Osteoblast (primary cell): ENCODE measurements at regions not wholly inside any gene's neighbourhood (a gene's known extent, or its start where the extent isn't known, plus 50 kb on each side); places are given as distances from the start of the nearest gene placed in this dataset.

Experiments
- DNase-seq: peaks from one replicate; pipeline ENCODE4 v3.0.0; 2011; ENCODE audit warnings: low spot score, mixed read lengths; ENCODE audit not compliant: insufficient read length; ENCODE audit errors: missing footprints
- H2AFZ ChIP-seq: 2 replicates; pipeline ENCODE4 v1.6.0; 2011; ENCODE audit warnings: mild to moderate bottlenecking, low read length
- H3K27ac ChIP-seq: 2 replicates; pipeline ENCODE4 v1.5.1; 2011; ENCODE audit warnings: mild to moderate bottlenecking, low read depth, low read length, moderate library complexity
- H3K27me3 ChIP-seq: 2 replicates; pipeline ENCODE4 v1.6.0; 2012; ENCODE audit warnings: mild to moderate bottlenecking, control low read depth, inconsistent platforms, low read length, moderate library complexity; ENCODE audit not compliant: insufficient read depth
- H3K36me3 ChIP-seq: 2 replicates; pipeline ENCODE4 v1.5.1; 2011; ENCODE audit warnings: mild to moderate bottlenecking, low read length, control low read depth, moderate library complexity; ENCODE audit not compliant: insufficient read depth
- H3K4me1 ChIP-seq: 2 replicates; pipeline ENCODE4 v1.5.1; 2011; ENCODE audit warnings: mild to moderate bottlenecking, low read length, control low read depth, moderate library complexity; ENCODE audit not compliant: insufficient read depth
- H3K4me2 ChIP-seq: 2 replicates; pipeline ENCODE4 v1.6.0; 2011; ENCODE audit warnings: mild to moderate bottlenecking, low read length; ENCODE audit not compliant: insufficient read depth
- H3K4me3 ChIP-seq: fragments of 200-600 bp; sonication (generic); 3 replicates; pipeline ENCODE4 v1.5.1; 2012; ENCODE audit warnings: mild to moderate bottlenecking, low read length, inconsistent platforms; ENCODE audit not compliant: insufficient read depth
- H3K79me2 ChIP-seq: 2 replicates; pipeline ENCODE4 v1.6.0; 2012; ENCODE audit warnings: mild to moderate bottlenecking, low read length, control low read depth, inconsistent platforms; ENCODE audit not compliant: insufficient read depth
- H3K9me3 ChIP-seq: 2 replicates; pipeline ENCODE4 v1.5.1; 2011; ENCODE audit warnings: low read depth, low read length, control low read depth
- H4K20me1 ChIP-seq: 2 replicates; pipeline ENCODE4 v1.6.0; 2012; ENCODE audit warnings: mild to moderate bottlenecking, low read length, control low read depth; ENCODE audit not compliant: insufficient read depth
- CTCF ChIP-seq: IDR thresholded peaks from 2 replicates; pipeline ENCODE4 v1.5.1; 2011; ENCODE audit warnings: mild to moderate bottlenecking, low read depth, low read length, moderate library complexity; ENCODE audit errors: extremely low read depth

DNA sequence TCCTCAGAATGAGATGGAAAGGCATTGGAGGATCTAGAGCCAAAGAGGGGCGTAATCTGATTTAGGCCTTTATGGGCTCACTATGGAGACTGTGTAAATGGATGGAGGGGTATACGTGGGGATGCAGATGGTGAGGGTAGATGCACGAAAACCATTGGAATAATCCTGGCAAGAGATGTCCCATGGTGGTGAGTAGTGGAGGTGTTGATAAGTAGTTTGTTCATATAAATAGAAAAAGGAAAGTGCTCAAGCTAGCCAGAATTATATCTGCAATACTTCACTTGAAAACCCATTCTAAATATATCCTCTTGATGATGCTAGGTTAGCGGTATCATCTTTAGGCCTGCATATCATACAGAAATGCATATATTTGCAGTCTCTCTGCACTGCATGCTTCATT lies 459.7 kb downstream of the CDH2 start:
- Histone ChIP-seq H3K4me1 (peaks cover 31% of the 10 kb centered on the region), H3K27me3 (no peaks in the 10 kb centered on the region), H4K20me1 (no peaks in the 10 kb centered on the region), H2AFZ (no peak overlapping the region), H3K79me2 (no peaks in the 10 kb centered on the region), H3K4me2 (no peak overlapping the region), H3K9me3 (no peaks in the 10 kb centered on the region), H3K27ac (no peak overlapping the region), H3K36me3 (no peaks in the 10 kb centered on the region), H3K4me3 (no peak overlapping the region)
- no peak for DNase-seq
- no peak for TF ChIP-seq CTCF

GRCh38 chr18:27715751-27716150 lies 461.2 kb downstream of the CDH2 start:
- H3K4me1 ChIP-seq, result peaks cover 36% of the 10 kb centered on the region
- no peak for TF ChIP-seq CTCF
- no peaks in the 10 kb centered on the region for H4K20me1 ChIP-seq
- peak; percentile 50 for DNase-seq
- H3K27ac ChIP-seq, result no peak overlapping the region
- H2AFZ ChIP-seq, result peak overlapping the region; percentile 20
- H3K4me3 ChIP-seq, result no peak overlapping the region
- H3K79me2 ChIP-seq, result no peaks in the 10 kb centered on the region
- H3K27me3 ChIP-seq, result no peaks in the 10 kb centered on the region
- H3K4me2 ChIP-seq, result no peak overlapping the region
- no peaks in the 10 kb centered on the region for H3K36me3 ChIP-seq
- H3K9me3 ChIP-seq, result no peaks in the 10 kb centered on the region

GRCh38 chr18:27713738-27714095 lies 463.2 kb downstream of the CDH2 start:
- peak overlapping the region; percentile 75 for H3K27ac ChIP-seq
- no peaks in the 10 kb centered on the region for H3K79me2 ChIP-seq
- H3K36me3 ChIP-seq, result no peaks in the 10 kb centered on the region
- no peaks in the 10 kb centered on the region for H3K9me3 ChIP-seq
- TF ChIP-seq CTCF, result no peak
- no peak overlapping the region for H3K4me3 ChIP-seq
- no peak overlapping the region for H2AFZ ChIP-seq
- no peaks in the 10 kb centered on the region for H3K27me3 ChIP-seq
- H3K4me1 ChIP-seq, result peaks cover 36% of the 10 kb centered on the region
- H4K20me1 ChIP-seq, result no peaks in the 10 kb centered on the region
- H3K4me2 ChIP-seq, result peak overlapping the region; percentile 46
- DNase-seq, result peak; percentile 89

DNA sequence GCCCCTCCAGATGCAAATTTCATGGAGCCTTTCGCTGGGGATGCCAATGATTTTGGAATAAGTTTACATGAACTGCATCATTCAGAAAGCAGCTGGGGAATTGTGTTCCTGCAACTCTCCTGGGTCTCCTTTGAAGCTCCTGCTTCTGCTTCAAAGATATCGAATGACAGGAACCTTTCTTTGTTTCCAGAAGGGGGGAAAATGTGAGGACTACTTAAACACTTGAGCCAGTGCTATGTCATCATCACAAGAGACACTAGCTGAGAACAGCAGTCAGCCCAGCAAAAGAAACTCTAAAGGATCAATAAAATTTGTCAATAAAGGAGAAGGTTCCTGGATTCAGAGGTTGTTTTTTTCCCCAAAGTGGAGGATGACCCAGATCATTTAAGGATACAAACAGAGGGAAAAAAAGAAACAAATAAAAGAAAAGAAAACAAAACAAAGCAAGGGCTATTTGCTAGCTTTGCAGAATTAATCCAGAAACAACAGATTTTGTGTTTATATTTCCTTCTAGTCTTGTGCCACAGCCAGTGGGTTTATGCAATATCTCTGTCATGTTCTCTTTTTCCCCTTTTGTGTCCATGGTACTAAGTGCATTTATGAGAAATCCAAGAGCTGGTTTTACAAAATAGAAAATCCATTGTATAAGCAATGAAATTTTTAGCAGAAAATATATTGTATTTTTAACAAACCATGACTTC lies 463.7 kb downstream of the CDH2 start:
- Histone ChIP-seq H3K4me2 (peak overlapping the region; percentile 46), H3K4me3 (no peak overlapping the region), H3K4me1 (peaks cover 36% of the 10 kb centered on the region), H2AFZ (no peak overlapping the region), H3K79me2 (no peaks in the 10 kb centered on the region), H3K36me3 (no peaks in the 10 kb centered on the region), H3K27ac (peak overlapping the region; percentile 34), H3K9me3 (no peaks in the 10 kb centered on the region), H3K27me3 (no peaks in the 10 kb centered on the region), H4K20me1 (no peaks in the 10 kb centered on the region)
- TF ChIP-seq CTCF, result no peak
- DNase-seq, result no peak
